Lower lobe of right lung (tissue), 2 donors: ENCODE measurements at regions not wholly inside any gene's neighbourhood (a gene's known extent, or its start where the extent isn't known, plus 50 kb on each side); places are given as distances from the start of the nearest gene placed in this dataset.
A peak's percentile ranks its signal among the peaks of the same experiment; 100 is the strongest.

Experiments
- ATAC-seq, 2 donors: fragments of 200-7000 bp; cut with Tn5 transposase; one replicate each; pipeline ENCODE4 v1.9.1; 2020 to 2022; ENCODE audit warnings: mild to moderate bottlenecking in 2 of 2, moderate library complexity in 2 of 2
- DNase-seq: peaks from one replicate; pipeline ENCODE4 v3.0.0-alpha.2; 2020
- H3K27ac ChIP-seq: fragments of 200-600 bp; one replicate; pipeline ENCODE4 v1.8.0; 2022
- H3K27me3 ChIP-seq: fragments of 200-600 bp; one replicate; pipeline ENCODE4 v1.8.0; 2022; ENCODE audit warnings: low read depth
- H3K36me3 ChIP-seq: fragments of 200-600 bp; one replicate; pipeline ENCODE4 v1.8.0; 2022; ENCODE audit warnings: mild to moderate bottlenecking
- H3K4me1 ChIP-seq: fragments of 200-600 bp; one replicate; pipeline ENCODE4 v1.8.0; 2022
- H3K4me3 ChIP-seq: fragments of 200-600 bp; one replicate; pipeline ENCODE4 v1.8.0; 2022; ENCODE audit warnings: mild to moderate bottlenecking
- H3K9me3 ChIP-seq: fragments of 200-600 bp; one replicate; pipeline ENCODE4 v1.8.0; 2022
- intact Hi-C: fragments of 100-400 bp; cut with DNase I; formaldehyde crosslinking; loops from one replicate; pipeline ENCODE4 v1.11.0; 2022
- TF ChIP-seq, protein P1 (sequence below): fragments of 200-600 bp; IDR thresholded peaks from one replicate; pipeline ENCODE4 v1.8.0; 2022; ENCODE audit warnings: antibody characterized with exemption, mild to moderate bottlenecking
- donor health status: DM: no; HTN: yes; CAD: no; lungs with severe emphysema.

DNA sequence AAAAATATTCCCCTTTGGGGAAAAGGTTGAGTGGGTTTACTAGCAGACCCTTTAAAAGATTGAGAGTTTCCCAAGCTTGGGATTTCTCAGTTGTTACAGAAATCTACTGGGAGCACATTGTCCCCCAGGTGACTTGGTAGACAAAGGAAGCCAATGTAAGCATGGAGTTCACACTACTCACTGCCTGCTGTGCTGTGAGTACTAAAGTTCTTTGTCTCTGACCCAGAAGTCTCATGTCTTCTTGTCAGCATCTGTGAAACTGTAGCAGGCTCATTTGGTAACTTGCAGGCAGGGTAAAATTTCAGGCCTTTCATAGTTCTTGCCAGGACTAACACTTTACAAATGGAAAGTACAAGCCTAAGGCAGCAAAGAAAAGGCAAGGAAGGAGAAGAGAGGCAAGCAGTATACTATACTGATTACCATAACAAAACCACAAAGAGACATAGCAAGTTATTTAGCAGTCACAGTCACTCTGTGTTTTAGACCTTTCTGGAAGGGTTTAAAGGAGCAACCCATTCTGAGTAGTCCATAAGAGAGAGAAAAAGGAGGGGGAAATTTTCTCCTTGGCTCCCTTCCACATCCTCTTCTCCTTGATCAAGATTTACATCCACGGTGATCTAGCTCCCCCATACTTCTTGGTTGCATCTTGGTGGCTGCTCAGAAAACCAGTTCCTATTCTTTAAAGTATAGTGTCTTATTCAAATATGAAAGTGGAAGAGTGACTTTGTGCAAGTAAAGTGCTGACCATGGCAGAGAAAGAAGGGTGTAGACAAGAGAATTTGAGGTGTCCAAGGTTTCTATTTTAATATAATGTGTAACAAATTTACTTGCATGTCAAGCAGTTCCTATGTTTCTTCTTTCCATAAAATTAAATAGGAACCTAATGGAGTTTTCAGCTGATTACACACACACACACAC is 160.0 kb upstream of the PDE5A start:
- Histone ChIP-seq H3K4me1 (no peaks in the 10 kb centered on the region), H3K4me3 (no peak overlapping the region)
- TF ChIP-seq, protein P1, sequence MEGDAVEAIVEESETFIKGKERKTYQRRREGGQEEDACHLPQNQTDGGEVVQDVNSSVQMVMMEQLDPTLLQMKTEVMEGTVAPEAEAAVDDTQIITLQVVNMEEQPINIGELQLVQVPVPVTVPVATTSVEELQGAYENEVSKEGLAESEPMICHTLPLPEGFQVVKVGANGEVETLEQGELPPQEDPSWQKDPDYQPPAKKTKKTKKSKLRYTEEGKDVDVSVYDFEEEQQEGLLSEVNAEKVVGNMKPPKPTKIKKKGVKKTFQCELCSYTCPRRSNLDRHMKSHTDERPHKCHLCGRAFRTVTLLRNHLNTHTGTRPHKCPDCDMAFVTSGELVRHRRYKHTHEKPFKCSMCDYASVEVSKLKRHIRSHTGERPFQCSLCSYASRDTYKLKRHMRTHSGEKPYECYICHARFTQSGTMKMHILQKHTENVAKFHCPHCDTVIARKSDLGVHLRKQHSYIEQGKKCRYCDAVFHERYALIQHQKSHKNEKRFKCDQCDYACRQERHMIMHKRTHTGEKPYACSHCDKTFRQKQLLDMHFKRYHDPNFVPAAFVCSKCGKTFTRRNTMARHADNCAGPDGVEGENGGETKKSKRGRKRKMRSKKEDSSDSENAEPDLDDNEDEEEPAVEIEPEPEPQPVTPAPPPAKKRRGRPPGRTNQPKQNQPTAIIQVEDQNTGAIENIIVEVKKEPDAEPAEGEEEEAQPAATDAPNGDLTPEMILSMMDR: no peak

DNA sequence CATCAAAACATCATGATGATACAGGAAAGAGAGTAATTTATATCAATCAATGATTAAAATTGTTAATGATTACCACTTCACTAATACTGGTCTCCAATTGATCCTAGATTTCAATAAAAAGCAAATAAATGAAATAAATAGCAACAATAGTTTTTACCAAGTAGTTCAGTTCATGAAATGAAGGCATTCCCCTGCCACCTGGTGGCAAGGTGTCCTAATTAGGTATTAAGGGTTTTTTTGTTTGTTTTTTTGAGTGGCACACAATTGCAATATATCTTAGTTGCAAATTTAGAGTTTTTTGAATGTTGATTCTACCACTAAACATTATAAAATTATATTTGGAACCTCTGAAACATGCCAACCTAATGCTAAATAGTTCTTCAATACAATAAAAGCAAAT is 157.4 kb upstream of the PDE5A start:
- no peaks in the 10 kb centered on the region for H3K4me1 ChIP-seq
- H3K9me3 ChIP-seq: no peaks in the 10 kb centered on the region
- intact Hi-C loops: no loop called here
- H3K27me3 ChIP-seq: no peaks in the 10 kb centered on the region
- ATAC-seq (no peak), DNase-seq (no peak)
- H3K4me3 ChIP-seq: no peak overlapping the region
- no peak overlapping the region for H3K27ac ChIP-seq
- no peaks in the 10 kb centered on the region for H3K36me3 ChIP-seq
- TF ChIP-seq, protein P1: peak; percentile 44

More for the DNA sequence above, 160.0 kb upstream of the PDE5A start:
- H3K27me3 ChIP-seq: no peaks in the 10 kb centered on the region
- no peak overlapping the region for H3K27ac ChIP-seq
- H3K9me3 ChIP-seq: no peaks in the 10 kb centered on the region
- intact Hi-C loops: no loop called here
- H3K36me3 ChIP-seq: no peaks in the 10 kb centered on the region
- ATAC-seq (no peak), DNase-seq (no peak)

DNA sequence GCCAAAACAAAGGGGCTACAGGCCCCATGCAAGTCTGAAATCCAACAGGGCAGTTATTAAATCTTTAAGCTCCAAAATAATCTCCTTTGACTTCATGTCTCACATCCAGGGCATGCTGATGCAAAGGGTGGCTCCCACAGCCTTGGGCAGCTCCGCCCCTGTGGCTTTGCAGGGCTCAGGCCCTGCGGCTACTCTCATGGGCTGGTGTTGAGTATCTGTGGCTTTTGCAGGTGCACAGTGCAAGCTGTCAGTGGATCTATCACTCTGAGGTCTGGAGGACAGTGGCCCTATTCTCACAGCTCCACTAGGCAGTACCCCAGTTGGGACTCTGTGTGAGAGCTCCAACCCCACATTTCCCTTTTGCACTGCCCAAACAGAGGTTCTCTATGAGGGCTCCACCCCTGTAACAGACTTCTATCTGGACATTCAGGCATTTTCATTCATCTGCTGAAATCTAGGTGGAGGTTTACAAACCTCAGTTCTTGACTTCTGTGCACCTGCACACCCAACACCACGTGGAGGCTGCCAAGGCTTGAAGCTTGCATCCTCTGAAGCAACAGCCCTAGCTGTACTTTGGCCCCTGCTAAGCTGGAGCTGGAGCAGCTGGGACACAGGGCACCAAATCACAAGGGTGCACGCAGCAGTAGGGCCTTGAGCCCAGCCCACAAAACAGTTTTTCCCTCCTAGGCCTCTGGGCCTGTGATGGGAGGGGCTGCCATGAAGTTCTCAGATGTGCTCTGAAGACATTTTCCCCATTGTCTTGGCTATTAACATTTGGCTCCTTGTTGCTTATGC is 154.8 kb upstream of the PDE5A start:
- DNase-seq (no peak), ATAC-seq (no peak)
- Histone ChIP-seq H3K27ac (no peak overlapping the region), H3K27me3 (no peaks in the 10 kb centered on the region), H3K9me3 (no peaks in the 10 kb centered on the region), H3K4me3 (no peak overlapping the region), H3K36me3 (no peaks in the 10 kb centered on the region), H3K4me1 (no peaks in the 10 kb centered on the region)
- TF ChIP-seq, protein P1: no peak
- intact Hi-C loops: no loop called here

DNA sequence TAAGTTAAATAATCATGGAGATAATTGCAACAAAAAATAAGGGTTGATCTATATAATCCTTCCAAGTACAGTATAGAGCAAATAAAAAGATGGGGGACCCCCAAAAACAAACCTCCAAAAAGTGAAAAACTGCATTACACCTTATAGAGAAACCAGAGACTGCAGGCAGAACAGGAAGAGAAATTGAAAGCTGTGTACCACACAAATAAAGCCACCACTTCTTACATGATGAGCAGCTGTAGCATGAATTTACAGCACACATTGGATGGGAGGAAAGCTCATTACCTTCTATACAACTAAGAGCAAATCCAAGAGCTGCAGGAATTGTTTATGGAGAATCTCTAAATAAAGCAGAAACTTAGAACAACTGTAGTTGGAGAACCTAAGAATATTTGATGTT is 152.4 kb upstream of the PDE5A start:
- no peak for ATAC-seq
- intact Hi-C loops: no loop called here
- no peaks in the 10 kb centered on the region for H3K27me3 ChIP-seq
- H3K4me3 ChIP-seq: no peak overlapping the region
- TF ChIP-seq, protein P1: no peak
- H3K9me3 ChIP-seq: no peaks in the 10 kb centered on the region
- H3K4me1 ChIP-seq: no peaks in the 10 kb centered on the region
- no peaks in the 10 kb centered on the region for H3K36me3 ChIP-seq
- H3K27ac ChIP-seq: no peak overlapping the region
- no peak for DNase-seq

DNA sequence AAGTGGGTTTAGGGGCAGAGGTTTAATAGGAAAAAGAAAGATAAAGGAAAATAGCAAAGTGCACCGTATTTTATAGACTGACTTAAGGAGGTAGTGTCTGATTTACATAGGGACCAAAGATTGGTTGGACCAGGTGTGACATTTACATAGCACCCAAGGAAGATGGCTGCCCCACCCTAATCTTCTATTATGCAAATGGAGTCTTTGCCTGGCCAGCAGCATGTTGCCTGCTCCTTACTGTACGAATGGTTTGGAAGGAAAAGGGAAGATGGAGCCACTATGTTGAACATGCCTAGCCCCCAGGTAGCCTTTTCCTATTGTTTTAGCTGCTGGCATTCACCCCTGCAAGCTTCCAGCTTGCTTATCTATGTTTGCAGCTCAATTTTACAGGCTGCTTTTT is 146.2 kb upstream of the PDE5A start:
- Histone ChIP-seq H3K36me3 (no peaks in the 10 kb centered on the region), H3K27ac (no peak overlapping the region), H3K9me3 (no peaks in the 10 kb centered on the region), H3K27me3 (no peaks in the 10 kb centered on the region), H3K4me3 (no peak overlapping the region), H3K4me1 (no peaks in the 10 kb centered on the region)
- DNase-seq (no peak), ATAC-seq (no peak)
- intact Hi-C loops: no loop called here
- TF ChIP-seq, protein P1: no peak
